Right lobe of liver (tissue), 4 donors: ENCODE measurements at regions not wholly inside any gene's neighbourhood (a gene's known extent, or its start where the extent isn't known, plus 50 kb on each side); places are given as distances from the start of the nearest gene placed in this dataset.
"Not testable (repeated sequence)": the region's sequence is repeated elsewhere in the genome, so short reads cannot be mapped to it uniquely, and the experiment has no call there.

Experiments used
- CTCF ChIP-seq, 4 donors: fragments of 200-600 bp in 3 of 4; fragments of 450-650 bp in 1 of 4; IDR thresholded peaks; one replicate each; pipeline versions ENCODE4 v1.5.1 to v1.8.0; 2016 to 2022; ENCODE audit warnings: antibody characterized with exemption in 4 of 4, mild to moderate bottlenecking in 2 of 4
- POLR2A ChIP-seq: fragments of 450-650 bp; IDR thresholded peaks from one replicate; pipeline ENCODE4 v1.6.1; 2017; ENCODE audit warnings: antibody characterized with exemption, mild to moderate bottlenecking
- donor health status: DM: no; HTN: no; CAD: no.
- donor health status: DM: no; HTN: no; CAD: no.
- donor health status: DM: no; HTN: yes; CAD: no.

GRCh38 chr2:95713470-95714177 lies 121.8 kb downstream of the TRIM43 start:
- TF ChIP-seq CTCF (IDR thresholded peaks at IDR 0.05); POLR2A: not testable (repeated sequence)
